BE2C (cell line): ENCODE measurements at regions not wholly inside any gene's neighbourhood (a gene's known extent, or its start where the extent isn't known, plus 50 kb on each side); places are given as distances from the start of the nearest gene placed in this dataset.
"Not testable (repeated sequence)": the region's sequence is repeated elsewhere in the genome, so short reads cannot be mapped to it uniquely, and the experiment has no call there.

Experiments
- DNase-seq: peaks from one replicate; pipeline ENCODE4 v3.0.0-alpha.2; 2020
- H3K27me3 ChIP-seq: fragments of 250-450 bp; sonication (Bioruptor Pico); 2 replicates; pipeline ENCODE4 v1.5.1; 2020; ENCODE audit warnings: mild to moderate bottlenecking
- H3K36me3 ChIP-seq: fragments of 250-450 bp; sonication (Bioruptor Pico); 2 replicates; pipeline ENCODE4 v1.5.1; 2020; ENCODE audit warnings: mild to moderate bottlenecking
- H3K4me1 ChIP-seq: fragments of 250-450 bp; sonication (Bioruptor Pico); 2 replicates; pipeline ENCODE4 v1.5.1; 2020
- H3K4me3 ChIP-seq: 2 replicates; pipeline ENCODE4 v1.5.1; 2011; ENCODE audit warnings: low read depth, low read length
- H3K9me3 ChIP-seq: fragments of 250-450 bp; sonication (Bioruptor Pico); 2 replicates; pipeline ENCODE4 v1.5.1; 2020
- CTCF ChIP-seq: IDR thresholded peaks from 2 replicates; pipeline ENCODE4 v1.5.1; 2012; ENCODE audit warnings: mild to moderate bottlenecking, low read depth, low read length

GRCh38 chr13:38093425-38093824 lies 223.9 kb upstream of the TRPC4 start:
- DNase-seq, result no peak
- Histone ChIP-seq H3K27me3 (no peaks in the 10 kb centered on the region; the same call in 1 of the 2 replicates), H3K9me3 (no peaks in the 10 kb centered on the region), H3K4me1 (no peaks in the 10 kb centered on the region), H3K4me3 (no peak overlapping the region), H3K36me3 (no peaks in the 10 kb centered on the region)
- no peak for TF ChIP-seq CTCF

GRCh38 chr13:38090913-38091312 lies 221.3 kb upstream of the TRPC4 start:
- Histone ChIP-seq H3K36me3 (no peaks in the 10 kb centered on the region), H3K27me3 (no peaks in the 10 kb centered on the region), H3K4me1 (no peaks in the 10 kb centered on the region), H3K9me3 (no peaks in the 10 kb centered on the region), H3K4me3 (no peak overlapping the region)
- DNase-seq, result peak; percentile 82
- no peak for TF ChIP-seq CTCF

DNA sequence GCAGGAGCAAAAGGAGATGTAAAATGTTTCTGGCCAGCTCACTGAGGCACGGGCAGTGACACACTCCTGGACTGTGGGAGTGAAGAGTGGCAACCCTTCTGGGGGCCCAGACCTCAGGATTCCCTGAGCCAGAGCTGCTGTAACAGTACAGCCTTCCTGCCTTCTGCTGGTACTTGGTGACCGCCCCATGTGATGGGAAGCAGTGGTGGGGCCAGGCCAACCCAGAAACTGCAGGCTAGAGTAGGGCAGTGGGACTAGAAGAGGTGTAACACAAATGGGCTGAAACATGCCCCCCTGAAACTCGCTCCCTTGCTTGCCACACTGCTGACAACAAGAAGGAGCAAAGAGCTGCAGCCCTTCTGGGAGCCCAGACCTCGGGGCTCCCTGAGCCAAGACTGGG lies 217.1 kb upstream of the TRPC4 start:
- Histone ChIP-seq H3K9me3 (no peaks in the 10 kb centered on the region), H3K27me3 (no peaks in the 10 kb centered on the region), H3K4me1 (no peaks in the 10 kb centered on the region), H3K4me3 (no peak overlapping the region), H3K36me3 (no peaks in the 10 kb centered on the region)
- no peak for TF ChIP-seq CTCF
- DNase-seq, result no peak

DNA sequence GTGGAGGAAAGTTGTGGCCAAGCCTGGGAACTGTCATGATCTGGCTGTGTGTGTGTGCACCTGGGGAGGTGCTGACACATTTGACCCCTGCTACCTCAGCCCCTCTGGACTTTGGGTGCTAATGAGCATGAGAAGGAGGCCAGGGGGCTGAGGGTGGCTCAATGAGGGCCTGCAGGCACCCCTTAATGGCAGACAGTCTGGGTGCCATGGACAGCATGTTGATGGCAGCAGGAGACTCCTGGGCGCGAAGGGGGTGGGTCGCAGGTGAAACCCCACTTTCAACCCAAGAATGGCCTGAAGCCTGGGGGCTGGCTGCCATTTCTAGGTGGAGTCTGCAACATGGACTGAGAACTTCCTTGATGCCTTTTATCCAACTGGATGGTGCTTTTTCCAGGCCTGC lies 216.4 kb upstream of the TRPC4 start:
- Histone ChIP-seq H3K27me3 (no peaks in the 10 kb centered on the region), H3K4me1 (no peaks in the 10 kb centered on the region), H3K36me3 (no peaks in the 10 kb centered on the region), H3K9me3 (no peaks in the 10 kb centered on the region), H3K4me3 (no peak overlapping the region)
- DNase-seq, result no peak
- no peak for TF ChIP-seq CTCF

DNA sequence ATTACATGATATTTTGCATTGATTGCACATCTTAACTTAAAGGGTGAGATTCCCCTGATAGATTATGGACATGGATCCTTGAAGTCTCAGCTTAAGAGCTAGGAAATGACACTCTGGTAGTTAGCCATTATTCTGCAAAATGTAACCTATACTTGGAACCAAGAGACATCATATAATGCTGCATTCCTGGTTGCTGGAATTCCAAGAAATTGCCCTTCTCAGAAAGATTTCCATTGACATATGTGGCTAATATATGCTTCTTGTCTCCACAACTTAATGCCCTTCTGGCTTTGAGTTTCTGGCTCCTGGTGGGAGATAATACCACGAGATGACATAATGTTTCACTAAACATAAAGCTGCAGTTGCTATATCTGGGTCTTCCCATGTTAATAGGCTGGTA lies 204.4 kb upstream of the TRPC4 start:
- no peaks in the 10 kb centered on the region for H3K27me3 ChIP-seq
- H3K9me3 ChIP-seq, result no peaks in the 10 kb centered on the region
- no peaks in the 10 kb centered on the region for H3K36me3 ChIP-seq
- TF ChIP-seq CTCF, result no peak
- no peak overlapping the region for H3K4me3 ChIP-seq
- no peak for DNase-seq
- no peaks in the 10 kb centered on the region for H3K4me1 ChIP-seq

GRCh38 chr13:38072696-38073095 lies 203.1 kb upstream of the TRPC4 start:
- TF ChIP-seq CTCF, result no peak
- Histone ChIP-seq H3K4me3 (no peak overlapping the region), H3K36me3 (no peaks in the 10 kb centered on the region), H3K4me1 (no peaks in the 10 kb centered on the region), H3K27me3 (no peaks in the 10 kb centered on the region), H3K9me3 (no peaks in the 10 kb centered on the region)
- DNase-seq, result no peak

- DNase-seq, result not testable (repeated sequence)
These were observed 201.8 kb upstream of the TRPC4 start for GRCh38 chr13:38071340-38071739.

More at GRCh38 chr13:38071340-38071739, 201.8 kb upstream of the TRPC4 start:
- H3K27me3 ChIP-seq, H3K4me1 ChIP-seq, H3K9me3 ChIP-seq, H3K4me3 ChIP-seq, H3K36me3 ChIP-seq: not testable (repeated sequence)
